ENCODE measurements at regions not wholly inside any gene's neighbourhood (a gene's known extent, or its start where the extent isn't known, plus 50 kb on each side); places are given as distances from the start of the nearest gene placed in this dataset.

GRCh38 chr1:212234431-212235395 is 50.5 kb upstream of the PPP2R5A start (continued):
- TF ChIP-seq ARID1B (IDR thresholded peaks at IDR 0.05) (peak; percentile 81), THAP12 (CRISPR knock-in tag; IDR thresholded peaks at IDR 0.05) (no peak), POU5F1 (IDR thresholded peaks at IDR 0.05; ENCODE audit: borderline replicate concordance, low read depth, low read length, partially characterized antibody) (no peak), POLR2AphosphoS5 (IDR thresholded peaks at IDR 0.05; ENCODE audit: control insufficient read depth, insufficient read depth, low read depth, low read length) (0 out of 2 replicates have a peak, but pooled peaks have one; percentile 19), PURB (CRISPR knock-in tag; IDR thresholded peaks at IDR 0.05; ENCODE audit: low read depth) (no peak), CHD2 (IDR thresholded peaks at IDR 0.05; ENCODE audit: low read depth, low read length) (no peak), ZNF449 (CRISPR knock-in tag; IDR thresholded peaks at IDR 0.05) (no peak; the same call in 1 of the 2 replicates), CHD7 (IDR thresholded peaks at IDR 0.05; ENCODE audit: low read depth, low read length) (no peak), BRD4 (IDR thresholded peaks at IDR 0.05) (no peak), ETS2 (tag; IDR thresholded peaks at IDR 0.05; ENCODE audit: borderline replicate concordance, poor library complexity, severe bottlenecking) (no peak), HEY1 (CRISPR knock-in tag; IDR thresholded peaks at IDR 0.05; ENCODE audit: borderline replicate concordance) (no peak)
